ENCODE measurements at regions not wholly inside any gene's neighbourhood (a gene's known extent, or its start where the extent isn't known, plus 50 kb on each side); places are given as distances from the start of the nearest gene placed in this dataset.
"Not testable (repeated sequence)": the region's sequence is repeated elsewhere in the genome, so short reads cannot be mapped to it uniquely, and the experiment has no call there.

DNA sequence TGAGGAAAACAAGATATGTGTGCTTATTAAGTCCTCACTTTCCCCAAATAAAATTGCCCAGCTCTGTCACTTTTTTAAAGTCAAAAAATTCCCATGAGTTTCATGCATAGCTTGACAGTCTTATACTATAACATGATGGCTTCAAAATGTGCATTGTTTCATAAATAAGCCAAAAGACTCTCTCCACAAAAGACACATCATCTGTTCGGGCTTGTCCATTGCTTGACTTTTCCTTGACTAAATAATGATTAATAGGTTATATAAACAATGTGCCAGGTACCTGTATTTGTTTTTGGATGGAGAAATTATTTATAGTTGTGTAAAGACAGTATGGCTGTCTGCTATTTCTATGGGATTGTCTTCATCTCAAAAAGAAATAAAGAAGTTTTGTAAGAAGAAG, 329.2 kb upstream of the KLF3 start:
- Histone ChIP-seq H3K4me2 (ENCODE audit: low read length) (no peak overlapping the region), H3K9ac (ENCODE audit: low read length) (no peak overlapping the region), H3K9me2 (ENCODE audit: low read depth, low read length) (no peaks in the 10 kb centered on the region), H3K79me2 (ENCODE audit: insufficient read depth, low read length) (no peaks in the 10 kb centered on the region), H3K9me3 (ENCODE audit: low read length) (no peaks in the 10 kb centered on the region), H3K27me3 (ENCODE audit: insufficient read depth, low read length) (no peaks in the 10 kb centered on the region), H3K4me1 (ENCODE audit: insufficient read depth, low read length, severe bottlenecking) (no peaks in the 10 kb centered on the region), H2AFZ (ENCODE audit: low read length) (no peak overlapping the region), H3K27ac (ENCODE audit: low read depth, low read length, poor library complexity, severe bottlenecking) (no peak overlapping the region), H3F3A (ENCODE audit: insufficient read depth, low read length) (no peaks in the 10 kb centered on the region), H3K36me3 (ENCODE audit: insufficient read depth, low read length) (no peaks in the 10 kb centered on the region), H3K4me3 (ENCODE audit: low read depth, low read length, poor library complexity, severe bottlenecking) (no peak overlapping the region), H4K20me1 (ENCODE audit: insufficient read depth, low read length) (no peaks in the 10 kb centered on the region)
- TF ChIP-seq, protein P1, sequence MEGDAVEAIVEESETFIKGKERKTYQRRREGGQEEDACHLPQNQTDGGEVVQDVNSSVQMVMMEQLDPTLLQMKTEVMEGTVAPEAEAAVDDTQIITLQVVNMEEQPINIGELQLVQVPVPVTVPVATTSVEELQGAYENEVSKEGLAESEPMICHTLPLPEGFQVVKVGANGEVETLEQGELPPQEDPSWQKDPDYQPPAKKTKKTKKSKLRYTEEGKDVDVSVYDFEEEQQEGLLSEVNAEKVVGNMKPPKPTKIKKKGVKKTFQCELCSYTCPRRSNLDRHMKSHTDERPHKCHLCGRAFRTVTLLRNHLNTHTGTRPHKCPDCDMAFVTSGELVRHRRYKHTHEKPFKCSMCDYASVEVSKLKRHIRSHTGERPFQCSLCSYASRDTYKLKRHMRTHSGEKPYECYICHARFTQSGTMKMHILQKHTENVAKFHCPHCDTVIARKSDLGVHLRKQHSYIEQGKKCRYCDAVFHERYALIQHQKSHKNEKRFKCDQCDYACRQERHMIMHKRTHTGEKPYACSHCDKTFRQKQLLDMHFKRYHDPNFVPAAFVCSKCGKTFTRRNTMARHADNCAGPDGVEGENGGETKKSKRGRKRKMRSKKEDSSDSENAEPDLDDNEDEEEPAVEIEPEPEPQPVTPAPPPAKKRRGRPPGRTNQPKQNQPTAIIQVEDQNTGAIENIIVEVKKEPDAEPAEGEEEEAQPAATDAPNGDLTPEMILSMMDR (IDR thresholded peaks at IDR 0.05; ENCODE audit: low read length): no peak
- TF ChIP-seq EZH2 (IDR thresholded peaks at IDR 0.05; ENCODE audit: borderline replicate concordance, low read length): no peak

DNA sequence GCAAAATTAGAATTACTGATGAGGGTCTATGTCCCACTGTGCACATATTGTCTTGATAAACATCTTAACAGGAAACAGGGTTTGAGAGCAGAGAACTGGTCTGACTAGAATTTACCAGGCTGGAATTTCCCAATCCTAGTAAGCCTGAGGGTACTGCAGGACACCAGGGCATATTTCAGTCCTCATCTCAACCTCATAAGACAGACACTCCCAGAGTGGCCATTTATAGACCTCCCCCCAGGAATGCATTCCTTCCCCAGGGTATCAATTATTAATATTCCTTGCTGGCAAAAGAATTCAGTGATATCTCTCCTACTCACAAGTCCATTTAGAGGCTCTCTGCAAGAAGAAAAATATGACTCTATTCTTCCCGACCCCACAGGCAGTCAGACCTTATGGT, 325.1 kb upstream of the KLF3 start:
- not testable (repeated sequence) for H3K9ac ChIP-seq (ENCODE audit: low read length); H3K9me3 ChIP-seq (ENCODE audit: low read length); H3K4me2 ChIP-seq (ENCODE audit: low read length); H4K20me1 ChIP-seq (ENCODE audit: insufficient read depth, low read length); H3K4me1 ChIP-seq (ENCODE audit: insufficient read depth, low read length, severe bottlenecking); H3K79me2 ChIP-seq (ENCODE audit: insufficient read depth, low read length); H3K4me3 ChIP-seq (ENCODE audit: low read depth, low read length, poor library complexity, severe bottlenecking); H3K36me3 ChIP-seq (ENCODE audit: insufficient read depth, low read length); H3K27me3 ChIP-seq (ENCODE audit: insufficient read depth, low read length); H3F3A ChIP-seq (ENCODE audit: insufficient read depth, low read length); H3K9me2 ChIP-seq (ENCODE audit: low read depth, low read length); H3K27ac ChIP-seq (ENCODE audit: low read depth, low read length, poor library complexity, severe bottlenecking); H2AFZ ChIP-seq (ENCODE audit: low read length)

DNA sequence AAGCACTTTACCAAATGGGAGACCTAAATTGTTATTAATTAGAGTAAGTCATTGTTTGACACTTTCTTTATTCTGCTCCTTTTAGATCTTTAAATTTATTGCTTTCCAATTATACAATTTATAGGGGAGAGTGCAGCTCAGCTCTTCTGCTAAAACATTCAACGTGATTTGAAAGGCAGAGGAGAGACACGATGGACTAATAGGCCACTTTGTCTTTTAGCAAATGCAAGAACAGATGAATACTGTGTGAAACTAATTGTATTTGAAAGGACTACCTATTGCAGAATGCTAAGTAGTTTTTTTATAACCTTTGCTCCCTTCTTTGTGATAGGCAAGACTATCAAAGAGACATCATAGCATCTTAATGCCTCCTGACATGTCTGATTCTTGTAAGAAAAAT, 320.4 kb upstream of the KLF3 start:
- no peaks in the 10 kb centered on the region for H3K36me3 ChIP-seq (ENCODE audit: insufficient read depth, low read length)
- H3K27me3 ChIP-seq (ENCODE audit: insufficient read depth, low read length): no peaks in the 10 kb centered on the region
- no peaks in the 10 kb centered on the region for H3K79me2 ChIP-seq (ENCODE audit: insufficient read depth, low read length)
- TF ChIP-seq, protein P1 (IDR thresholded peaks at IDR 0.05; ENCODE audit: low read length): no peak
- TF ChIP-seq EZH2 (IDR thresholded peaks at IDR 0.05; ENCODE audit: borderline replicate concordance, low read length): no peak
- no peaks in the 10 kb centered on the region for H3K9me3 ChIP-seq (ENCODE audit: low read length)
- H3K9ac ChIP-seq (ENCODE audit: low read length): no peak overlapping the region
- H3K4me1 ChIP-seq (ENCODE audit: insufficient read depth, low read length, severe bottlenecking): no peaks in the 10 kb centered on the region
- no peaks in the 10 kb centered on the region for H3F3A ChIP-seq (ENCODE audit: insufficient read depth, low read length)
- H3K4me3 ChIP-seq (ENCODE audit: low read depth, low read length, poor library complexity, severe bottlenecking): no peak overlapping the region
- H3K9me2 ChIP-seq (ENCODE audit: low read depth, low read length): no peaks in the 10 kb centered on the region
- H3K4me2 ChIP-seq (ENCODE audit: low read length): no peak overlapping the region
- H2AFZ ChIP-seq (ENCODE audit: low read length): no peak overlapping the region
- H4K20me1 ChIP-seq (ENCODE audit: insufficient read depth, low read length): no peaks in the 10 kb centered on the region
- H3K27ac ChIP-seq (ENCODE audit: low read depth, low read length, poor library complexity, severe bottlenecking): no peak overlapping the region

DNA sequence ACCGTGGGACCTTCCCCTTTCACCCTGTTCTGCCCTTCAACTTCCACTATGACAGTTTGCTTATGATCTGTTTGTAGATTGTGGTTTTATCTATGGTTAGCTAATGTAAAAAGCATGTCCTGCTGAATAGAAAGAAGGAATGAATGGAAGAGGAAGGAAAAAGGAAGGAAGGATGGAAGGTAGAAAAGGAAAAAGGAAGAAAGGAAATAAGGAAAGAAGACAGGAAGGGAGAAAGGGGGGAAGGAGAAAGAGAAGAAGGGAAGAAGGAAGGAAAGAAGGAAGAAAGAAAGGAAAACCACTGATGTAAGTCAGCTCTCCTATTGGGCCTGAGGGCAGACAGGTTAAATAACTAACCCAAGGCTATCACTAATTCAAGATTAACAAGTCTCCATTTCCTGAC, 319.1 kb upstream of the KLF3 start:
- H3K27me3 ChIP-seq (ENCODE audit: insufficient read depth, low read length): no peaks in the 10 kb centered on the region

More for the DNA sequence above, 319.1 kb upstream of the KLF3 start:
- Histone ChIP-seq H3K9ac (ENCODE audit: low read length) (no peak overlapping the region), H3K4me2 (ENCODE audit: low read length) (no peak overlapping the region), H3K79me2 (ENCODE audit: insufficient read depth, low read length) (no peaks in the 10 kb centered on the region), H3K36me3 (ENCODE audit: insufficient read depth, low read length) (no peaks in the 10 kb centered on the region), H3K9me2 (ENCODE audit: low read depth, low read length) (no peaks in the 10 kb centered on the region), H3K27ac (ENCODE audit: low read depth, low read length, poor library complexity, severe bottlenecking) (no peak overlapping the region), H4K20me1 (ENCODE audit: insufficient read depth, low read length) (no peaks in the 10 kb centered on the region), H3K4me1 (ENCODE audit: insufficient read depth, low read length, severe bottlenecking) (no peaks in the 10 kb centered on the region), H3K4me3 (ENCODE audit: low read depth, low read length, poor library complexity, severe bottlenecking) (no peak overlapping the region), H3F3A (ENCODE audit: insufficient read depth, low read length) (no peaks in the 10 kb centered on the region), H3K9me3 (ENCODE audit: low read length) (no peaks in the 10 kb centered on the region), H2AFZ (ENCODE audit: low read length) (no peak overlapping the region)
- TF ChIP-seq, protein P1 (IDR thresholded peaks at IDR 0.05; ENCODE audit: low read length): no peak
- no peak for TF ChIP-seq EZH2 (IDR thresholded peaks at IDR 0.05; ENCODE audit: borderline replicate concordance, low read length)

Data from OCI-LY1 (cell line).